ENCODE measurements at regions not wholly inside any gene's neighbourhood (a gene's known extent, or its start where the extent isn't known, plus 50 kb on each side); places are given as distances from the start of the nearest gene placed in this dataset.

- Mint-ChIP-seq H3K4me3 (no peak overlapping the region), H3K27ac (no peak overlapping the region), H3K9me3 (peaks cover 10% of the 10 kb centered on the region), H3K27me3 (peaks cover 2% of the 10 kb centered on the region), H3K36me3 (no peaks in the 10 kb centered on the region), H3K4me1 (ENCODE audit: unreplicated experiment) (peaks cover 5% of the 10 kb centered on the region)
- DNase-seq (ENCODE audit: extremely low spot score, unreplicated experiment): no peak
- TF ChIP-seq, protein P1, sequence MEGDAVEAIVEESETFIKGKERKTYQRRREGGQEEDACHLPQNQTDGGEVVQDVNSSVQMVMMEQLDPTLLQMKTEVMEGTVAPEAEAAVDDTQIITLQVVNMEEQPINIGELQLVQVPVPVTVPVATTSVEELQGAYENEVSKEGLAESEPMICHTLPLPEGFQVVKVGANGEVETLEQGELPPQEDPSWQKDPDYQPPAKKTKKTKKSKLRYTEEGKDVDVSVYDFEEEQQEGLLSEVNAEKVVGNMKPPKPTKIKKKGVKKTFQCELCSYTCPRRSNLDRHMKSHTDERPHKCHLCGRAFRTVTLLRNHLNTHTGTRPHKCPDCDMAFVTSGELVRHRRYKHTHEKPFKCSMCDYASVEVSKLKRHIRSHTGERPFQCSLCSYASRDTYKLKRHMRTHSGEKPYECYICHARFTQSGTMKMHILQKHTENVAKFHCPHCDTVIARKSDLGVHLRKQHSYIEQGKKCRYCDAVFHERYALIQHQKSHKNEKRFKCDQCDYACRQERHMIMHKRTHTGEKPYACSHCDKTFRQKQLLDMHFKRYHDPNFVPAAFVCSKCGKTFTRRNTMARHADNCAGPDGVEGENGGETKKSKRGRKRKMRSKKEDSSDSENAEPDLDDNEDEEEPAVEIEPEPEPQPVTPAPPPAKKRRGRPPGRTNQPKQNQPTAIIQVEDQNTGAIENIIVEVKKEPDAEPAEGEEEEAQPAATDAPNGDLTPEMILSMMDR (conservative IDR thresholded peaks at IDR 0.05): no peak
Observed at GRCh38 chr14:54136894-54137613, 180.4 kb upstream of the BMP4 start.

GRCh38 chr14:54137614-54137961, 181.0 kb upstream of the BMP4 start:
- TF ChIP-seq, protein P1 (conservative IDR thresholded peaks at IDR 0.05): no peak
- Mint-ChIP-seq H3K4me3 (no peak overlapping the region), H3K27ac (no peak overlapping the region)

DNA sequence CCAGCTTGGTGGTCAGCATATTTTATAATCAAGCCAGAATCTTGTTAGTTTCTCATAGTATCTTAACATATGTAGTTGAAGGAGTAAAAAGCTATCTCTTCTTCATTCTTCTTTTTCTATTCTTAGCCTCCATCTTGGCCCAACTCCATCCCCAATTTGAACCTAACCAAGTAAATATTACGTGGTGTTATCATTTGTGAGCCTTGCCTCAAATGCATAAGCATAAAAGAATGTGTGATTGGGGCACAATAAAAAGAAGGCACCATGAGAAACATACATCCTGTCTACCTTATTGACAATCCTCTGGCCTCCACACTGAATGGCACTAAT, 181.4 kb upstream of the BMP4 start:
- TF ChIP-seq, protein P1 (conservative IDR thresholded peaks at IDR 0.05): no peak
- H3K27me3 Mint-ChIP-seq: peaks cover 2% of the 10 kb centered on the region
- no peak overlapping the region for H3K4me3 Mint-ChIP-seq
- no peak for DNase-seq (ENCODE audit: extremely low spot score, unreplicated experiment)
- no peak overlapping the region for H3K27ac Mint-ChIP-seq
- peaks cover 5% of the 10 kb centered on the region for H3K4me1 Mint-ChIP-seq (ENCODE audit: unreplicated experiment)
- no peaks in the 10 kb centered on the region for H3K36me3 Mint-ChIP-seq
- peaks cover 10% of the 10 kb centered on the region for H3K9me3 Mint-ChIP-seq

More at GRCh38 chr14:54137614-54137961, 181.0 kb upstream of the BMP4 start:
- H3K9me3 Mint-ChIP-seq: peaks cover 10% of the 10 kb centered on the region
- H3K4me1 Mint-ChIP-seq (ENCODE audit: unreplicated experiment): peaks cover 5% of the 10 kb centered on the region
- H3K27me3 Mint-ChIP-seq: peaks cover 2% of the 10 kb centered on the region
- no peak for DNase-seq (ENCODE audit: extremely low spot score, unreplicated experiment)
- no peaks in the 10 kb centered on the region for H3K36me3 Mint-ChIP-seq

DNA sequence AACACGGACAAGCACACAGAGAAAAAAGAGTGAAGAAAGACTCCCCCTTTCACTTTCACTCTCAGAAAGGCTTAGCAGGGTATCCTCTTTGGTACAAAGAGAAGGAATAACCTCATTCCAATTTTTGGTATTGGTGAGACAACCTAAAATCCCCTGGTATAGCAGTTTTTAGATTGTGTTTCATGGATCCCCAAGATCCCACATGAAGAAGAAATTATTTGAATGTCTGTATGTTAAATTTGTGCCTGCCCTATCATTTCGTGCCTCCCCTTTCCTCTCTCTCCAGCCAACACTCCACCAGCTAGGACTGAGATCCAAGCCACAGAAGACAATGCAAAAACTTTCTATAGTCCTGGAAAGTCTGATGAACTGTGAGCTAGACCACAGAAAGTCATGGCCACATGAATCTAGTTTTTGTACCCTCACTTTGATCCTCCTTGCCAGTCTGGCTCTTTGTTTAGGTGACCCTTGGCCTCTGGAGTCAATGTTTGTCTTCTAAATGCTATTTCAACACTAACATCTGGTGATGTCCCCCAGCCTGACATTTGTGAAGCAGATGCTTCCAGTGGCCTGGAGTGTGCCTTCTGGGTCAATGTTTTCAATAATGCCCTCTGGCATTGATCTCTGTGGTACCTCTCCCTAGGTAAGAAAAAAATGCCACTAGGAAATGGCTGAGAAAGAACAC, 181.9 kb upstream of the BMP4 start:
- H3K27me3 Mint-ChIP-seq: peaks cover 2% of the 10 kb centered on the region
- no peak for DNase-seq (ENCODE audit: extremely low spot score, unreplicated experiment)

GRCh38 chr14:54140551-54140950, 183.9 kb upstream of the BMP4 start:
- H3K27ac Mint-ChIP-seq: no peak overlapping the region
- no peaks in the 10 kb centered on the region for H3K36me3 Mint-ChIP-seq
- TF ChIP-seq, protein P1 (conservative IDR thresholded peaks at IDR 0.05): no peak
- H3K9me3 Mint-ChIP-seq: peaks cover 15% of the 10 kb centered on the region
- H3K27me3 Mint-ChIP-seq: no peaks in the 10 kb centered on the region
- peaks cover 5% of the 10 kb centered on the region for H3K4me1 Mint-ChIP-seq (ENCODE audit: unreplicated experiment)
- no peak overlapping the region for H3K4me3 Mint-ChIP-seq
- DNase-seq (ENCODE audit: extremely low spot score, unreplicated experiment): no peak

More for the DNA sequence above, 181.9 kb upstream of the BMP4 start:
- Mint-ChIP-seq H3K36me3 (no peaks in the 10 kb centered on the region), H3K4me3 (no peak overlapping the region), H3K4me1 (ENCODE audit: unreplicated experiment) (peaks cover 5% of the 10 kb centered on the region), H3K27ac (no peak overlapping the region), H3K9me3 (peaks cover 14% of the 10 kb centered on the region)
- TF ChIP-seq, protein P1 (conservative IDR thresholded peaks at IDR 0.05): no peak
